SK-N-SH (cell line): ENCODE measurements at regions not wholly inside any gene's neighbourhood (a gene's known extent, or its start where the extent isn't known, plus 50 kb on each side); places are given as distances from the start of the nearest gene placed in this dataset.
"Not testable (repeated sequence)": the region's sequence is repeated elsewhere in the genome, so short reads cannot be mapped to it uniquely, and the experiment has no call there.

ENCODE experiments used
- CTCF ChIA-PET: fragments of 300-600, 350-600 bp; formaldehyde crosslinking; extraction: SDS; loops from one replicate; lab custom pipeline; 2021; lab: Yijun Ruan, JAX
- POLR2A ChIA-PET: fragments of 350-600 bp; sonication (Branson Sonifier 250); formaldehyde crosslinking; extraction: SDS; loops from one replicate; lab custom pipeline; 2020; ENCODE audit warnings: antibody characterized with exemption, inconsistent platforms; lab: Yijun Ruan, JAX
- DNase-seq: peaks from one replicate; pipeline ENCODE4 v3.0.0; 2012
- H2AFZ ChIP-seq: fragments of 200-600 bp; sonication (generic); 2 replicates; pipeline ENCODE4 v1.8.1; 2016; ENCODE audit warnings: antibody characterized with exemption, mild to moderate bottlenecking, low read depth
- H3F3A ChIP-seq: fragments of 200-600 bp; sonication (generic); replicated peaks from 2 replicates; pipeline ENCODE3; 2016; ENCODE audit warnings: antibody characterized with exemption, mild to moderate bottlenecking; ENCODE audit not compliant: insufficient read depth
- H3K27ac ChIP-seq, 2 experiments: fragments of 200-500 bp in 1 of 2; fragments of 200-600 bp in 1 of 2; sonication (Bioruptor generic) in 1 of 2; sonication (generic), shearing (Covaris generic) in 1 of 2; 2 replicates each; pipeline versions ENCODE4 v1.5.1 to v1.6.1; 2014 to 2016; ENCODE audit warnings: low read depth in 2 of 2, inconsistent platforms in 1 of 2, low read length in 1 of 2, mild to moderate bottlenecking in 1 of 2, mixed read lengths in 1 of 2
- H3K27me3 ChIP-seq: fragments of 200-600 bp; sonication (generic), shearing (Covaris generic); 2 replicates; pipeline ENCODE4 v1.6.1; 2016; ENCODE audit warnings: mixed run types; ENCODE audit not compliant: insufficient read depth
- H3K36me3 ChIP-seq, 2 experiments: fragments of 200-500 bp in 1 of 2; fragments of 200-600 bp in 1 of 2; sonication (Bioruptor generic) in 1 of 2; sonication (generic) in 1 of 2; replicated peaks in 1 of 2; 2 replicates each; pipeline versions ENCODE3 to v1.5.1; 2014 to 2016; ENCODE audit warnings: low read length in 1 of 2, mild to moderate bottlenecking in 1 of 2; ENCODE audit not compliant: insufficient read depth in 2 of 2, control insufficient read depth in 1 of 2
- H3K4me1 ChIP-seq, 2 experiments: fragments of 200-500 bp in 1 of 2; fragments of 200-600 bp in 1 of 2; sonication (Bioruptor generic) in 1 of 2; sonication (generic), shearing (Covaris generic) in 1 of 2; 2 replicates each; pipeline versions ENCODE4 v1.5.1 to v1.6.1; 2014 to 2016; ENCODE audit warnings: low read depth in 1 of 2, low read length in 1 of 2, mixed run types in 1 of 2; ENCODE audit not compliant: insufficient read depth in 2 of 2, control insufficient read depth in 1 of 2
- H3K4me2 ChIP-seq: fragments of 200-600 bp; sonication (generic), shearing (Covaris generic); 2 replicates; pipeline ENCODE4 v1.6.1; 2017; ENCODE audit warnings: mixed run types
- H3K4me3 ChIP-seq, 2 experiments: fragments of 200-500 bp in 1 of 2; fragments of 200-600 bp in 1 of 2; sonication (Bioruptor generic) in 1 of 2; sonication (generic), shearing (Covaris generic) in 1 of 2; 2 replicates each; pipeline versions ENCODE4 v1.5.1 to v1.8.1; 2014 to 2016; ENCODE audit warnings: low read depth in 2 of 2, inconsistent platforms in 1 of 2, low read length in 1 of 2, mild to moderate bottlenecking in 1 of 2, mixed read lengths in 1 of 2, moderate library complexity in 1 of 2
- H3K79me2 ChIP-seq: fragments of 200-600 bp; sonication (generic); 2 replicates; pipeline ENCODE4 v1.8.1; 2017; ENCODE audit warnings: mild to moderate bottlenecking; ENCODE audit not compliant: insufficient read depth
- H3K9ac ChIP-seq: fragments of 200-600 bp; sonication (generic); 2 replicates; pipeline ENCODE4 v1.6.1; 2017; ENCODE audit warnings: mixed run types
- H3K9me2 ChIP-seq: fragments of 200-600 bp; sonication (generic); 2 replicates; pipeline ENCODE4 v1.6.1; 2017; ENCODE audit warnings: mixed run types
- H3K9me3 ChIP-seq: fragments of 200-600 bp; sonication (generic); 2 replicates; pipeline ENCODE4 v1.6.1; 2017; ENCODE audit warnings: mixed run types, mild to moderate bottlenecking, moderate library complexity
- H4K20me1 ChIP-seq: fragments of 200-600 bp; sonication (generic); 2 replicates; pipeline ENCODE4 v1.6.1; 2017; ENCODE audit warnings: mild to moderate bottlenecking, mixed run types; ENCODE audit not compliant: insufficient read depth
- WGBS: methylation state at CpG from one replicate; pipeline ENCODE4 v1.1.6; 2017; ENCODE audit warnings: low lambda C conversion rate; 5-methylcytosine and 5-hydroxymethylcytosine counted together

- CTCF ChIA-PET, H4K20me1 ChIP-seq, H3K9me3 ChIP-seq, H3K9ac ChIP-seq, H3K27me3 ChIP-seq, H3K36me3 ChIP-seq, H3K27ac ChIP-seq, H3K4me2 ChIP-seq, H2AFZ ChIP-seq, H3K4me3 ChIP-seq, DNase-seq, H3K79me2 ChIP-seq, POLR2A ChIA-PET, H3F3A ChIP-seq, H3K9me2 ChIP-seq, H3K4me1 ChIP-seq: not testable (repeated sequence)
- 45% methylated on average over 2 of the region's 2 CpGs for WGBS
Observed at GRCh38 chr17:20651736-20652135, 72.2 kb downstream of the CDRT15L2 start.

- H3K36me3 ChIP-seq, DNase-seq, H3K4me1 ChIP-seq, H3K9me3 ChIP-seq, H4K20me1 ChIP-seq, H3K9ac ChIP-seq, CTCF ChIA-PET, H3K27ac ChIP-seq, H3K4me3 ChIP-seq, H3K79me2 ChIP-seq, H2AFZ ChIP-seq, POLR2A ChIA-PET, H3K9me2 ChIP-seq, H3K4me2 ChIP-seq, H3F3A ChIP-seq, H3K27me3 ChIP-seq: not testable (repeated sequence)
- 55% methylated on average over 3 of the region's 5 CpGs for WGBS
Observed at GRCh38 chr17:20653391-20653790, 73.9 kb downstream of the CDRT15L2 start.

- CTCF ChIA-PET, H3K36me3 ChIP-seq, POLR2A ChIA-PET, H3K9ac ChIP-seq, H2AFZ ChIP-seq, H3K9me2 ChIP-seq, H3K4me2 ChIP-seq, DNase-seq, H3K79me2 ChIP-seq, H3K9me3 ChIP-seq, H3K27ac ChIP-seq, H3K4me3 ChIP-seq, H3K4me1 ChIP-seq, H3K27me3 ChIP-seq, H4K20me1 ChIP-seq, H3F3A ChIP-seq: not testable (repeated sequence)
- WGBS: 58% methylated on average over 3 of the region's 4 CpGs
Observed at GRCh38 chr17:20654114-20654513, 74.6 kb downstream of the CDRT15L2 start.

DNA sequence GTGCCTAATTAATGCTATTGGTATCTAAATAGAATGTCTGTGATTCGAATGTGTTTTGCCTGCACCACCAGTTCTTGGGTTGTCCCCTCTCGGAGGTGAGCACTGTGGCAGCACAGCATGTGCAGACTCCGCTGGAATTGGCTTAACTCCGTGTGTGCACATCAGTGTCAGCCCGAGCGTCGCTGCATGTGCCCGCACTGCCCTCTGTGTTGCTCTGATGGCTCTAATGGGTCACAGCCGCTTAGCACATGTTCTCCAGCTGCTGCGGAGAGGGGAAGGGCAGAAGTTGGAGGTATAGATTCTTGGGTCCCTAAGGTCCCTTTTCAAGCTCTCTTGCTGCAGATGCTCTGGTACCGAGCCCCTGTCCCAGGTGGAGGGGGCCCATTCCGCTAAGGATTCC, 75.1 kb downstream of the CDRT15L2 start:
- H3K9me2 ChIP-seq, H3K79me2 ChIP-seq, H3F3A ChIP-seq, H3K4me1 ChIP-seq, H3K4me3 ChIP-seq, H3K9ac ChIP-seq, H4K20me1 ChIP-seq, H3K36me3 ChIP-seq, CTCF ChIA-PET, H3K4me2 ChIP-seq, H2AFZ ChIP-seq, POLR2A ChIA-PET, H3K9me3 ChIP-seq, H3K27me3 ChIP-seq, H3K27ac ChIP-seq: not testable (repeated sequence)
- WGBS: 16% methylated on average over 3 of the region's 12 CpGs
- peak; percentile 22 for DNase-seq

DNA sequence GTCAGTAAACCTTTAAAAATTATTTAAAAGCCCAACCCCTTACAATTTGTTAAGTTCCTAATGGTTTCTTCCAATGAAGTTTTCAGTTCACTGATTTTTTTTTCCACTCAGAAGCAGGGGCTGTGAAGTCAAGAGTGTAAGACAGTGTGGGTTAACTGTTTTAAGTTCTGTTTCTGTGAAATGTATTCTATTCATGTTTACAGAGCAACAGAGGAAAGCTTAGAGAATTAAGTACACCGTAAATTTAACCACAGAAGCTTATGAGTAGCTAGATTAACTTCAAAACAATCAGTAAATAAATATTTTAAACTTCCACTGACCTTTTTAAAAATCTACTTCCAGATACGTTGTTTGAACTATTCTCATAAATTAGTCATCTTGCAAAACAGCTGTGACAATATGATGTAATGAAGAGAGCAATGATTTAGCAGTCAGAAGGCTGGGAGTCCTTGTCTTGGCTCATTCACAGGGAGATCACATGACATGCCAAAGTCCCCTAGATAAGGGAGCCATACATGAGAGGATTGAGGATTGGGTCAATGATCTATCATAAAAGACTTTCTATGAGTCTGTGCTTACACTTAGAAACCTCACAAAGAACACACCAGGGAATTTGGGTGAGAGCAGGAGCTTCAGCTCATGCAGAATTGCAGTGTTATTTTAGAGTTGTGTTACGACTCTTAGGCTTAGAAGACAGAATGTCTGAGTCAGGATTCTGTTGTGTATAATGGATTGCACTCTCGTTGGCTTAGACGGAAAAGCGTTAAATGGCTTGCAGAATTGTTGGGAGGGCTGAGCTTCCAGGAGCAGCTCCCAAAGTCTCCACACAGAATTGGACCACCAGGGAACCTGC, 85.8 kb downstream of the CDRT15L2 start:
- H3K27ac ChIP-seq: not testable (repeated sequence)
- WGBS: 28% methylated on average over 4 of the region's 6 CpGs

GRCh38 chr17:20666689-20667088, 87.2 kb downstream of the CDRT15L2 start:
- H3K27me3 ChIP-seq, H3K4me2 ChIP-seq, H4K20me1 ChIP-seq, H3K27ac ChIP-seq, H3K9me2 ChIP-seq, H3K79me2 ChIP-seq, H3F3A ChIP-seq, H2AFZ ChIP-seq, H3K9ac ChIP-seq, CTCF ChIA-PET, H3K4me1 ChIP-seq, DNase-seq, H3K4me3 ChIP-seq, POLR2A ChIA-PET, H3K36me3 ChIP-seq, H3K9me3 ChIP-seq: not testable (repeated sequence)
- 50% methylated on average over 5 of the region's 6 CpGs for WGBS

More for the DNA sequence above, 85.8 kb downstream of the CDRT15L2 start:
- H4K20me1 ChIP-seq, H3K36me3 ChIP-seq, H3K4me2 ChIP-seq, H2AFZ ChIP-seq, H3K9me3 ChIP-seq, H3K9ac ChIP-seq, CTCF ChIA-PET, H3K4me1 ChIP-seq, H3F3A ChIP-seq, DNase-seq, H3K9me2 ChIP-seq, H3K4me3 ChIP-seq, H3K79me2 ChIP-seq, POLR2A ChIA-PET, H3K27me3 ChIP-seq: not testable (repeated sequence)
